OCI-LY7 (cell line): ENCODE measurements at regions not wholly inside any gene's neighbourhood (a gene's known extent, or its start where the extent isn't known, plus 50 kb on each side); places are given as distances from the start of the nearest gene placed in this dataset.

Experiments
- BruUV-seq: library from RNA; stranded (reverse); fragments of 400-500 nt; replicated peaks from 2 replicates; lab custom pipeline; 2021; lab: Mats Ljungman, UMichigan
- CTCF ChIA-PET: fragments of 300-600 bp; sonication (Branson Sonifier 250); formaldehyde crosslinking; loops from one replicate; lab custom pipeline; 2022; ENCODE audit warnings: antibody characterized with exemption; ENCODE audit not compliant: unreplicated experiment; lab: Charles Lee
- POLR2A ChIA-PET: fragments of 300-600 bp; sonication (Branson Sonifier 250); formaldehyde crosslinking; loops from one replicate; lab custom pipeline; 2022; ENCODE audit warnings: antibody characterized with exemption; lab: Charles Lee
- DNase-seq: peaks from one replicate; pipeline ENCODE4 v3.0.0-alpha.2; 2015; ENCODE audit warnings: low spot score
- H2AFZ ChIP-seq: fragments of 200-600 bp; sonication (generic), shearing (Covaris generic); 2 replicates; pipeline ENCODE4 v1.6.1; 2014; ENCODE audit warnings: mild to moderate bottlenecking, antibody characterized with exemption, low read length, moderate library complexity
- H3K27ac ChIP-seq: fragments of 200-600 bp; sonication (generic); 2 replicates; pipeline ENCODE4 v1.5.1; 2014; ENCODE audit warnings: mixed run types, low read depth, mild to moderate bottlenecking, moderate library complexity, low read length, inconsistent platforms; ENCODE audit not compliant: poor library complexity, severe bottlenecking
- H3K36me3 ChIP-seq: fragments of 200-600 bp; sonication (generic); 2 replicates; pipeline ENCODE4 v1.6.1; 2014; ENCODE audit warnings: mild to moderate bottlenecking, antibody characterized with exemption, low read length, moderate library complexity, mixed read lengths; ENCODE audit not compliant: insufficient read depth
- H3K4me1 ChIP-seq: fragments of 200-600 bp; sonication (generic); 2 replicates; pipeline ENCODE4 v1.5.1; 2014; ENCODE audit warnings: mild to moderate bottlenecking, low read length; ENCODE audit not compliant: insufficient read depth, poor library complexity, severe bottlenecking
- H3K4me2 ChIP-seq: fragments of 200-600 bp; sonication (generic); 2 replicates; pipeline ENCODE4 v1.6.1; 2014; ENCODE audit warnings: mild to moderate bottlenecking, low read length
- H3K4me3 ChIP-seq: fragments of 200-600 bp; sonication (generic); 2 replicates; pipeline ENCODE4 v1.5.1; 2014; ENCODE audit warnings: mild to moderate bottlenecking, low read depth, low read length; ENCODE audit not compliant: poor library complexity, severe bottlenecking
- H3K79me2 ChIP-seq: fragments of 200-600 bp; sonication (generic); 2 replicates; pipeline ENCODE4 v1.6.1; 2016; ENCODE audit warnings: low read depth, mild to moderate bottlenecking, low read length, moderate library complexity, mixed read lengths; ENCODE audit not compliant: insufficient read depth
- H3K9me2 ChIP-seq: fragments of 200-600 bp; sonication (generic); 2 replicates; pipeline ENCODE4 v1.6.1; 2016; ENCODE audit warnings: mild to moderate bottlenecking, low read length, mixed read lengths; ENCODE audit not compliant: insufficient read depth
- H3K9me3 ChIP-seq: fragments of 200-600 bp; sonication (generic); 2 replicates; pipeline ENCODE4 v1.6.1; 2014; ENCODE audit warnings: mild to moderate bottlenecking, mixed run types, low read length, mixed read lengths
- H4K20me1 ChIP-seq: fragments of 200-600 bp; sonication (generic); 2 replicates; pipeline ENCODE4 v1.6.1; 2014; ENCODE audit warnings: mild to moderate bottlenecking, antibody characterized with exemption, low read length, moderate library complexity, mixed read lengths; ENCODE audit not compliant: insufficient read depth
- EZH2phosphoT487 ChIP-seq: fragments of 200-600 bp; sonication (generic); IDR thresholded peaks from 2 replicates; pipeline ENCODE4 v1.6.1; 2018; ENCODE audit warnings: low read depth, borderline replicate concordance, mild to moderate bottlenecking, mixed run types, antibody characterized with exemption, low read length, moderate library complexity, mixed read lengths
- intact Hi-C: fragments of 100-400 bp; cut with micrococcal nuclease; formaldehyde crosslinking; loops from one replicate; pipeline ENCODE4 v1.10.0; 2022; ENCODE audit not compliant: unreplicated experiment
- TF ChIP-seq, protein P1 (sequence below): fragments of 200-600 bp; sonication (generic); conservative IDR thresholded peaks from 2 replicates; pipeline ENCODE4 v1.5.1; 2014; ENCODE audit warnings: mild to moderate bottlenecking, antibody characterized with exemption, low read length, moderate library complexity, mixed read lengths

DNA sequence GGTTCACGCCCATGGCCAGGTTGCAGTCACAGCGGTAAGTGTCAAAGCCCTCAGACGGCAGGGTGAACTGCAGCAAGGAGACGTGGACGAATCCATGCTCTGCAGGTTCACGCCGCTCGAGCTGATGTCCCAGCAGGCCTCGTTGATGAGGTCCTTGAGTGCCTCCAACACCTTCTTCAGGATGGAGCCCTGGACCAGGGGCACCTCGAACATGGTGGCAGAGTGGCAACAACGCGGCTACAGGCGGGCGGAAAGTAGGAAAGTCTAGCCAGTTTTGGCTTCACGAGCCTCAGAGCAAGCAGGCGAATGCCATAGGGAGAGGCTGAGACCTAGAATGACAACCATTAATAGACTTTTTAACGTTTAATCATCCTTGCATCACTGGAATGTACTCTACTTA is 485.9 kb downstream of the ZNF674 start:
- no peaks in the 10 kb centered on the region for H3K36me3 ChIP-seq
- intact Hi-C loops: no loop called here
- ChIA-PET POLR2A (no interaction called here), CTCF (no interaction called here)
- no peak for DNase-seq
- no peaks in the 10 kb centered on the region for H3K9me3 ChIP-seq
- H2AFZ ChIP-seq: no peak overlapping the region
- H3K27ac ChIP-seq: no peak overlapping the region
- no peak overlapping the region for H3K4me3 ChIP-seq
- no peaks in the 10 kb centered on the region for H3K79me2 ChIP-seq
- H3K4me1 ChIP-seq: no peaks in the 10 kb centered on the region
- H4K20me1 ChIP-seq: no peaks in the 10 kb centered on the region
- H3K4me2 ChIP-seq: no peak overlapping the region
- no TSS peak for BruUV-seq
- H3K9me2 ChIP-seq: no peaks in the 10 kb centered on the region
- TF ChIP-seq, protein P1, sequence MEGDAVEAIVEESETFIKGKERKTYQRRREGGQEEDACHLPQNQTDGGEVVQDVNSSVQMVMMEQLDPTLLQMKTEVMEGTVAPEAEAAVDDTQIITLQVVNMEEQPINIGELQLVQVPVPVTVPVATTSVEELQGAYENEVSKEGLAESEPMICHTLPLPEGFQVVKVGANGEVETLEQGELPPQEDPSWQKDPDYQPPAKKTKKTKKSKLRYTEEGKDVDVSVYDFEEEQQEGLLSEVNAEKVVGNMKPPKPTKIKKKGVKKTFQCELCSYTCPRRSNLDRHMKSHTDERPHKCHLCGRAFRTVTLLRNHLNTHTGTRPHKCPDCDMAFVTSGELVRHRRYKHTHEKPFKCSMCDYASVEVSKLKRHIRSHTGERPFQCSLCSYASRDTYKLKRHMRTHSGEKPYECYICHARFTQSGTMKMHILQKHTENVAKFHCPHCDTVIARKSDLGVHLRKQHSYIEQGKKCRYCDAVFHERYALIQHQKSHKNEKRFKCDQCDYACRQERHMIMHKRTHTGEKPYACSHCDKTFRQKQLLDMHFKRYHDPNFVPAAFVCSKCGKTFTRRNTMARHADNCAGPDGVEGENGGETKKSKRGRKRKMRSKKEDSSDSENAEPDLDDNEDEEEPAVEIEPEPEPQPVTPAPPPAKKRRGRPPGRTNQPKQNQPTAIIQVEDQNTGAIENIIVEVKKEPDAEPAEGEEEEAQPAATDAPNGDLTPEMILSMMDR: no peak
- no peak for TF ChIP-seq EZH2phosphoT487

GRCh38 chrX:46044486-46044885 is 500.7 kb downstream of the ZNF674 start:
- H3K4me3 ChIP-seq: no peak overlapping the region
- intact Hi-C loops: no loop called here
- no TSS peak for BruUV-seq
- DNase-seq: no peak
- ChIA-PET POLR2A (no interaction called here), CTCF (no interaction called here)
- TF ChIP-seq, protein P1: no peak
- no peak for TF ChIP-seq EZH2phosphoT487
- no peaks in the 10 kb centered on the region for H3K9me2 ChIP-seq
- H4K20me1 ChIP-seq: no peaks in the 10 kb centered on the region
- H3K9me3 ChIP-seq: no peaks in the 10 kb centered on the region
- no peak overlapping the region for H3K27ac ChIP-seq
- H3K79me2 ChIP-seq: no peaks in the 10 kb centered on the region
- no peak overlapping the region for H3K4me2 ChIP-seq
- H3K36me3 ChIP-seq: no peaks in the 10 kb centered on the region
- no peak overlapping the region for H2AFZ ChIP-seq
- no peaks in the 10 kb centered on the region for H3K4me1 ChIP-seq

GRCh38 chrX:46040001-46040400 is 505.2 kb downstream of the ZNF674 start:
- H4K20me1 ChIP-seq: no peaks in the 10 kb centered on the region
- no peaks in the 10 kb centered on the region for H3K4me1 ChIP-seq
- no TSS peak for BruUV-seq
- POLR2A ChIA-PET: no interaction called here
- H3K9me2 ChIP-seq: no peaks in the 10 kb centered on the region
- no peak overlapping the region for H3K4me2 ChIP-seq
- no peaks in the 10 kb centered on the region for H3K36me3 ChIP-seq
- intact Hi-C loops: no loop called here
- no peaks in the 10 kb centered on the region for H3K79me2 ChIP-seq
- no peak overlapping the region for H3K4me3 ChIP-seq
- H2AFZ ChIP-seq: no peak overlapping the region
- H3K9me3 ChIP-seq: no peaks in the 10 kb centered on the region
- CTCF ChIA-PET: no interaction called here
- H3K27ac ChIP-seq: no peak overlapping the region
- no peak for DNase-seq
- TF ChIP-seq, protein P1: no peak
- TF ChIP-seq EZH2phosphoT487: no peak
